ENCODE measurements at regions not wholly inside any gene's neighbourhood (a gene's known extent, or its start where the extent isn't known, plus 50 kb on each side); places are given as distances from the start of the nearest gene placed in this dataset.

DNA sequence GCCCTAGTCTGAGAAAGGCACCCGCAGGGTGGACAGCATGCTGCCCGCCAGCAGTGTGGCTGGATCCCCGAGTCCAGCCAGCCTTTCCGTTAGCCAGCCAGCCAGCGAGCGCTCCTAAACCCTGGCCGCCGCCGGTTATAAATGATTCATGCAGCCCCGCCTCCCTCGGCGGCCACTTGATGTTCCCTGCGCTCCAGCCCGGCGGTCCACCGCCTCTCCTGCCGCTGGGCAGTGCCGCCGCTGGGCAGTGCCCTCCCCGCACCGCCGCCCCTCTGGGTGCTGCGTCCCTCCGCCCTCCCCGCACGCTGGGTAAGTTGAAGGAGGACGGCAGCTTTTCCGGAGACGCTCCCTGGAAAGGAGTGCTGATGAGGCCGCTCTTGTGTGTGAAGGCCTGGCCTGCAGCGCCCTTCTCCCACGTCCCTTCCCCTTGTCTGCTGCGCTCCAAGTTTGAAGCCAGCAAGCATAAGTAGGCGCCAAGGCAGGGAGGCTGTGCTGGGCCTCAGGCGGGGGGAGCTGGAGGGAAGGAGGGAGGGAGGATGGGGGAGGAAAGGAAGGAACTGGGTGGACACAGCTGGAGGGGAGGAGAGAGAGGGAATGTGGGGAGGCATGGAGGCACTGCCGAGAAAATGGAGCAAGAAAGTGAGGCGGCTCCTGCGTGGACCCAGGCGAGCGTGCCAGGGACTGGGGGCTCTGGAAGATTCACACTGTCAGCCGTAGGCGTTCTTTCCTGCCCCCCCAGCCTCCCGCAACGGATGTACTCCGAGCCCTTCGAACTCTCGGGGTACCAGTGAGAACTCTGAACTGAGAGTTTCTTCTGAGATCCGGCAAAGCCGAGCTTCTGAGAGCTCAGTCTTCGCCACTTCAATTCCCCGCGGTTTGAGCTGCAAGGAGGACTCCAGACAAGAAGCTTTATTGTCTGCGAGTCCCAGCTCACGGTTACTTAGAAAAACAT lies 131.9 kb downstream of the GLI2 start:
- no peak for DNase-seq

GRCh38 chr2:120868366-120868765 lies 132.7 kb downstream of the GLI2 start:
- DNase-seq = no peak

DNA sequence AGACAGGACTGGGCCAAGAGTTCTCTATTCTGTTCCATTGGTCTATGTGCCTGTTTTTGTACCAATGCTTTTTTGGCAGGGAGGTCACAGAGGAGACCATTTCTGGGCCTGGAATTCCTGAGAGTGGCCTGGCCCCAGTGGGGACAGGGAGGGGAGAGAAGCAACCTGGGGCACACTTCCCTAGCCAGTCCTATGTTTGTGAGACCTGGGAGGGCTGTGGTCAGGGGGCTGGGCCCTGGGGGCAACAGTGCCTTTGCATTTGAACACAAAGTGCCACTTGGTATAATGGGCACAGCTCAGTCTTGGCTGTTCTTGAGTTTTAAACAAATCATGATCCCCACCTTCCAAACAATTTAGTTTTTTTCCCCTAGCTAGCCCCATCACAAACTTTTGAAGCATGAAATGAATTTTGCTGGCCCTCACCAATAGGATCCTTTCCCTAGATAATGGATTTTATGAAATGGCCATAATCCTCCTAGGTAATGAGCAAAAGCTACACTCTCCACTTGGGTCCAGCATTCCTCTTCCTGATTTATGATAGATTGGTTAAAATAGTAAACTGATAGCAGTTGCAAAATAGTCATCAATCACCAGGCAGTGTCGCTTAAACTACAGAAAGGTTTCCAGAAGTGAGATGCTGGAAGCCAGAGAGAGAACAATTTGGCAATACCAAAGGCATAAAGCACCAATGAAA lies 133.5 kb downstream of the GLI2 start:
- DNase-seq = no peak

GRCh38 chr2:120869730-120870466 lies 134.2 kb downstream of the GLI2 start:
- no peak for DNase-seq

DNA sequence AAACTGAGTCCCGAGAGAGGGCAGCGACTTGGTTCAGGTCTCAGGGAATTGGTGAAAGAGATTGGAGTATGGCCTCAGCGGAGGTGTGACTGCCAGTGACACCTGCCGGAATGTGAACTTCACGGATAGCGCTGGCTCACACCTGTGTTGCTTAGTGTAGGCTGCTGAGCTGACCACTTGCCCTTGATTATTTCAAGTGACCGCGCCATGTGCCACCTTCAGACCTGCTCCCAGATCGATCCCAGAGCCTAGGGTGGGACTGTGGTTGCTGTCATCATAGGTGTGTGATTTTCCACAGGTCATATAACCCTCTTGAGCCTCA lies 134.8 kb downstream of the GLI2 start:
- no peak for DNase-seq

DNA sequence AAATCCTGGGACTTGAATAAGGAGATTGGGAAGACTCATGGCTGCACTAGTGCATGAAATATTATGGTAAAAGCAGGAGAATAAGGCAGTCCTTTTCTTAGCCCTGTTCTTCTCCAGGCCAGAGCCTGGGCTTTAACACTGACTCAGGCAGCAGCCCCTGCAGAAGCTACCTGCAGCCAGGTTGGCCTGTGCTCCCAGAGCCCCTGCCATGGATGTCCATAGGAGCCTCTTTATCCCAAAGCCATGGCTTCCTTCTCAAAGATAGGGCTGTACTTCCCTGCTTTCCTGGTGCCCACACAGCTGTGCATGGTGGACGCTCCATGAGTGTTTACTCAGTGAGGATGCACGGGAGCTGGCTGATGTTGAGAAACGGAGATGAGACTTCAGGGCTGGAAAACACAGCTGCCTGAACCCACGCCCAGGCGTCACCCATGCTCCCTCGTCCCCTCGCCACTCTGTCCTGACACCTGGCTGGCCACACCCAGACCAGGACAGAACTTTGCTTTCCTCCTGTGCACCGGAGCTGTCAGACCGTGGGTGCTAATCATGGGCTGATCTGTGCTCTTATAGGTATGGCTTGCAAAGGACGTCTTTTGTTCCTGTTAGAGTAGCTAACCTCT lies 135.5 kb downstream of the GLI2 start:
- no peak for DNase-seq

DNA sequence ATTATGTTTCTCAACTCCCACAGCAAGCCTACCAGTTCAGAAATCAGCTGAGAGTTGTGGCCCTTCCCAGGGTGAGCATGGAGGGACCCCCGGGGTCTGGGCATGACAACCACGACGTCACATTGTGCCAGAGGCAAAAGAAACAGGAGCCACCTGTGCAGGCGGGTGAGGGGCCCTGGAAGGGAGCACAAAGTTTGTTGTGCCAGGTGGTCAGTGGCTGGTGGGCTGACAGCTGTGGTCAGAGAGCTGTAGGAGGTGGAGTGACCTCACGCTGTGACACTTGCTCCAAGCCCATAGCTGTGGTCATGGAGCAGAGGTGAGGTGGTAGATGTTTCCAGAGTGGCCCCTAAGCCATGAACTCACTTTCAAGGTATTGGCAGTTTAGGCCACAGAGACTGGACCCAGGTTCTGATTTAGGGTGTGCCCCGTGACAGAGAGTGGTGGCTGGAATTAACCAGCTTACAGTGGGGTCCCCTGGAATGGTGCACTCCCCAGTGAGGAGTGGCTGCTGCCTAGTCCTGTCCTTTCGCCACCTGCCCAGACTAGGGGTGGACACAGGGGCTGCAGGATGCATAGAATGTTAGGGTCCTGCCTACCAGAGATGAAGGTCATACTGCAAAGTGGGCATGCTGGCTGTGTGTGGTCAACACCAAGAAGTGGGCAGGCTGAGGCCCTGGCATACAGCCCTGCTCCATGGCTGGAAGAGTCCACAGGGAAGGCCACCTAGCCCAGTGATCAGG lies 136.4 kb downstream of the GLI2 start:
- DNase-seq = no peak

DNA sequence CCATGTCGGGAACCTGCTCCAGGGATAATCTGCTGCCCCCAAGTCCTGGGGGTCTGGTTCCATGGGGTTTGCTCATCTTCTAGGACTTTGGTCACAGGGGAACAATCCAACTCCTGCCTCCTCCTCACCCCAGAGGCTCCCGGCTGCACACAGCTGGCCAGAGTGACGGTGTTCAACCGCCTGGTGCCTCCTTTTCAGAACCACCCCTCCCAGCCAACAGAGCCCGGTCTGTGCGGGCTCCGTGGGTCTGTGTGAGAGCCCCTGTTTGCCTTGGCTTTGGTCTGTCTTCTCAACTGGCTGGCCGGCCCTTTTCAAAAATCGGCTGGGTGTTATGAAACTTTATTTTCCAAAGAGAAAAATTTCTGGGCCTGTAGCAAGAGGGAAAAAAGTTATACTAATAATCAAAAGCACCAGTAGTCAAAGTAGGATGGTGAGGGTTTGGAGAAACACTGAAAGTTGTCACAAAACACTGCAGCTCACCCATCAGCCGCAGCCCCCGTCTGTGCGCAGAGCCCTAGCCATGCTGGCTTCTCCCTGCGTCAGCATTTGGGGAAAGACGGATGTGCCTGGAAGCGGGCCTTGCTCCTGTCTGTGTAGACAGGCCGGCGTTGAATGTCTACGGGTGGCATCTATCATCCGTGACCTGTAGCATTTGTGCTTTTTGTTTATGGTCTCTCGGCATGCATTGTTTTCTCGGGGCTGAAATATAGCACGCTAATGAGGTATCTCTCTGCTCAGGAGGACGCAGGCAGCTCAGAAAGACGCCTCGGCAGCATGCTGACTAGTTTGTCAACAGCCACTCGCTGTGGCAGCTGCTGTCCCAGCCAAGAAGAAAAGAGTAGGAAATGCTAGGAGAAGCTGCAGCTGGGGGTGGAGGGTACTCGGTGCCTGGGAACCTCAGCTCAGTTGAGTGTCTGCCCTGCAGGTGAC lies 138.6 kb downstream of the GLI2 start:
- no peak for DNase-seq

DNA sequence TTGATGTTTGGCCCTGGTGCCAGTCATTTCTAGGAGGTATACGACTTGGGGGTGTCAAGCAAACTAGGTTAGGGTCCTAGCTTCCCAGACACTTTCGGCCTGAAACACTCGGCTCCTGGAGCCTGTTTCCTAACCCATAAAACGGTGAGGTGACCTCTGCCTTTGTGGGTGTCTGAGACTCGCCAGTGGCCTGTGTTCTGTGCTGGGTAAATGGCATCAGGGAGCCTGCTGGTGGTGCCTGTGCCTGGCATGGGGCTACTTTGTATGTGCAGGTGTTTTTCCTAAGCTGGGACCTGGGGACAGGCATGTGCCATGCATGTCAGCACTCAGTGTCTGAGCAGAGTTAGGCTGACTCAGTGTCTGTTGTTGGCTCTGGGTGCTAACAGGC lies 139.2 kb downstream of the GLI2 start:
- DNase-seq = no peak

DNA sequence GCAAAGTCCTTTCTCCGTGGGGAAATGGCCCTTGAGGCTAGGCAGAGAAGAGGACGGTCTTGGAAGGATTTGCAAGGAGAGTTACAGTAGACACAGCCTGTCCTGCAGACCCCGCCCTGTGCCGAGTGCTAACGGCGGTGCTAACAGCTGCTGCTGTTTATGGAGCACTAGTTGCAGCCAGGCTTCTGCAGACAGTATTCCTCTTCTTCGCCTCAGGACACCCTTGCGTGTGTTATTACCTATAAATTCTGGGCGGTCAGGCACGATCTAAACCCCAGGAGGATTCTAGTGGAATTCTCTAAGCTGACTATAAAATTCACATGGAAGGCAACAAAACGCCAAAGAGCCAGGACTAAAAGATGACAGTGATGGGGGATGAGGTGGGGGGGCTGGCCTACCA lies 139.8 kb downstream of the GLI2 start:
- DNase-seq = no peak

DNA sequence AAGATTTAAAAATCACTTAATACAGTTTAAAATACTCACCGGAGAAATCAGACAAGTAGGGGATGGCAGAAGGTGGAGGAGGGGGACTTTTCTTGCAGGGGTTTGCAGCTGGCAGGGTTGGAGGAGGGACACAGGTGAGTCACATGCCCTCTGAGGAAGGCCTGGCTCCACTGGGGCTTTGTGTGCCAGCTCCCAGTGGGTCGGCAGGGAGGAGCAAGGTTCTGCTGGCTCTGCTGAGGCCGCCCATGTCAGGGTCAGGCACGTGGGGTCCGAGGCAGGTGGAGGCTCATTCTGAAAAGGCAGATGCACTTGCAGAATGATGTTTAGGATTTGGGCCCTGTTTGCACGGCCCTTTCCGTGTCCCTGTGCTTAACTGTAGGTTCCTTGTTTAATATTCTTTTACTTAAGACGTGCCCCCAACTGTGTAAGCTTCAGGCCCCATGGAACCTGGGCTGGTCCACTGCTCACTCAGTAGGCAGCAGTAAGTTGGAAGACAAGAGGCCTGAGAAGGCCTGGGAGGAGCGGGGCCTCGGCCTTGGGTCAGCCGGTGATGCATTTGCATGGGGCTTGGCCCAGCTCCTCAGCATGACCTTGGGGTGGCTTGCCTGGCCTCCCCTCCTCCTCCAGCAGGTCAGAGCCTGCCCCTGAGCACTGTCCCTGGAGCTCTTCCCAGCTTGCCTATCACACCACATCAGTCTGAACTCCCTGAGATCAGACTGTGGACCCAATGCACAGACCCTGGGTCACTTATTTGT lies 141.0 kb downstream of the GLI2 start:
- no peak for DNase-seq

DNA sequence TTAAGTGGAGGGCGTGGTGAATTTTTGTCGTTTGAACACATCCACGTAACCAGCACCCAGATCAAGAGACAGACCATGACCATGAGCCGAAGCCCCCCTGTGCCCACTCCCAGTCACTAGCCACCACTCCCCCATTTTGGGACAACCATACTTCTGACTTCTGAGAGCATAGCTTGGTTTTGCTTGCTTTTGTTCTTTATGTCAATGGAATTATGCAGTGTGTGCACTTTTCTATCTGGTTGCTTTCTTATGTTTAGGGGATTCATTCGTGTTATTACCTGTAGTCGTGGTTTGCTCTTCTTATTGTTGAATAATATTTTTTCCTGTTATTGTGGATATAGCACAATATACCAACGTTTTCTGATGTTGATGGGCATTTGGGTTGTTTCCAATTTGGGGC lies 141.7 kb downstream of the GLI2 start:
- DNase-seq = no peak

DNA sequence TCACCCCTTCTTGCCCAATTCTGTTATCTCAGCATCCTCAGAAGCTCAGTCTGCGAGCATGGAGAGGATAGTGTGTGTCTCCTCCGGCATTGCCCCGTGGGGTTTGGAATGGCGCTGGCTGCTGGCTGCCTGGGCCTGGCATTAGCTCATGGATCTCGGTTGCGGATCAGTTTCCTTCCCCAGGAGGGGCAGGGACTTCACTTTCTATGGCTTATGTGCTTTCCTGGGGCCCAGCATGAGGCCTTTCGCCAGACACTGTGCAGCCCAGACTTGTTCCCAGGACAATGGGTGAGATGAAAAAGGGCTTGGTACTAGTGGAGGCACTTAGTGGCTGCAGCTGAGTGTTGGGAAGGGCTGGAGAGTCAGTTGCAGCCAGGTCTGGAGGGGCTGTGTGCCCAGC lies 143.3 kb downstream of the GLI2 start:
- DNase-seq = no peak

DNA sequence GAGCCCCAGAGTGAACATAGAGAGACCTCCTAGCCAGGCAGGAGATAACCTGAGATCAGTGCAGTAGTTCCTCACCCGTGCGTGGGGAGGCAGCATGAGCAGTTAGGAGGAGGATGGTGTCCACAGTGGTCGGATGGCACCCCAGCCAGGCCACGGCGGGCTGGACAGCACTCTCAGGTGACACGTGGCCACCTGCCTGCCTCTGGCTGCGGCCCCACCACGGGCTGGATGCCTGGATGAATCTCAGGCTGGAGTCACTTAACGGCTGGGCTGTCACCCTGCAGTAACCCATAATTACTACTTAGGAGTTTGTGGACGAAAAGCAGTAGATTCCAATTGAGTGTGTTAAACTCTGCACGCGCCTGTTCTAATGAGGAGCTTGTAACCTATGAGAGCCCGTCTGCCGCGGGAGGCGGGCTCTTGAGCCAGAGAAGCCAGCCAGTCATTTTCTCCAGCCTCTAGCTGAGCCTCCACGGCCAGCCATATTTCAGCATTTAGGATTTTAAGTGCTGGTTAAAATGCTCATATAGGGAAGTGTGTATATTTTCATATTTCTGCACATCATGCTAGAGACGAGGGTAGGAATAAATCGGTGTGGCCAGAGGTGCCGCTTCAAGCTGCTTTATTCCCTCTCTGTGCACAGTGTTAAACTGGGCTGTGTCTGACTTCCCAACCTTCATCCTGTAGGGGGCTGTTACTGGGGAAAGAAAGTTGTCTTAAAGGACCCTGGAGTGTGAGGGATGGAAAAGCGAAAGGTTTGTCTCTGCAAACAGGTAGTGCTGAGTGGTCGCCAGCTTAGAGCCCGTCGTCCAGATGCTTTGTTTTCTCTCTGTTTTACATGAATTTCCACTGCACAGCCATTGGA lies 144.0 kb downstream of the GLI2 start:
- peak; percentile 61 for DNase-seq

DNA sequence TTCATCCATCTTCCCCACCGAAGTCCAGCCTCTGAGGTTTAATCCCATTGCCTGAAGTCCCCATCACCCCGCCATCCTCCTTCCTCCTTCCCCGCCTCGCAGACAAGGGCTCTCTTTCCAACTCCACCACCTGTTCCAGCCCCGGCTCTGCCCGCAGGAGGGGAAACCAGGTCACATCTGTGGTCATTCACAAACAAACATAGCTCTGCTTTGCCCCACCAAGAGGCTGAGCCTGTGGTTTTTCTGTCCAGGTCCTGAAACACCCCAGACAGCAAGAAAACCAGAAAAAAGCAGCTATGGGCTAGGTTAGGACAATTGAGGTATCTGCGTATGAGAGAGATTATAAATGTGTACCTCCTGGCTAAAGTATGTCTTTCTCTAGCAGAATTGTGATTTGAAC lies 144.7 kb downstream of the GLI2 start:
- DNase-seq = no peak

GRCh38 chr2:120881981-120882788 lies 146.5 kb downstream of the GLI2 start:
- no peak for DNase-seq

DNA sequence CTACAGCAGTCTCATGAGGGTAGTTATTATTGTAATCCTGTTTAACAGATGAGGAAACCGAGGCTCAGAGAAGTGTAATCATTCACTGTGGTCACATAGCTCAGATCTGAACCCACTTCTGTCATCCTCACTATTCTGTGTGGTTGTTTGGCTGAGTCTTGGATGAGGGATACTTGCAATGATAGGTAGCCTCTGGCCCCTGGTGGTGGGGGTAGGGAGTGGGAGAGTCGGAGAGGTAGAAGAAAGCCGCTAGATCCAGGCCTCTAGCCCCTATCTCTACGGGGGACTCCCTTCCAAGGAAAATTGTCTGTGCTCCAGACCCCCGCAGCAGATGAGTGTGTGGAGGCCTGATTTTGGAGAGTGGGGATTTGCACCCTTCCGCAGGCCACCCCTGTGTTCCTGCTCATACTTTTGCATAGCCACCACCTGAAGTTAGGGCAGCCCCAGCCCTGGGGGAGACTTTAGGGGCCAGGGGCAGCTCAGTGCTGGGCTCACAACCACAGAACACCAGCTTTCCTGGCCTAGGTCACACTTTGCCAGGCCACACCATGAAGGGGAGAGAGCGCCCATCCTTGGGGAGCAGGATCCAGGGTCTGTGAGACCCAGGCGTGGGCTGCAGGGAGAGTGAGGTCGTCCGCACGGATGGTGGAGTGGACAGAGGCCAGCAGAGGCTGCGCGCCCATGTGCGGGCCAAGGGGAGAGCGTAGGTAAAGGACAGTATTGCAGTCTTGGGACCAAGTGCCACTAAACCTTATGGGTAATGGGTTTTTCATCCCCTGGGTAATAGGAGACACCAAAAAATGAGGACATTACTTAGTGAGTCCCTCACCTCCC lies 148.2 kb downstream of the GLI2 start:
- no peak for DNase-seq

All from 8988T (cell line).